GM21737 (cell line): ENCODE measurements at regions not wholly inside any gene's neighbourhood (a gene's known extent, or its start where the extent isn't known, plus 50 kb on each side); places are given as distances from the start of the nearest gene placed in this dataset.

Source experiments
- ATAC-seq: cut with Tn5 transposase; IDR thresholded peaks from one replicate; pipeline ENCODE4 v1.9.1; 2021; ENCODE audit warnings: mild to moderate bottlenecking, moderate library complexity; ENCODE audit not compliant: unreplicated experiment

- no peak for ATAC-seq
Measured at GRCh38 chr14:101025131-101025530, 121.6 kb upstream of the RTL1 start.

GRCh38 chr14:101025696-101026095, 122.2 kb upstream of the RTL1 start:
- ATAC-seq, result no peak

GRCh38 chr14:101026341-101026740, 122.8 kb upstream of the RTL1 start:
- no peak for ATAC-seq

- no peak for ATAC-seq
Measured at GRCh38 chr14:101027291-101027690, 123.8 kb upstream of the RTL1 start.

- ATAC-seq, result no peak
Measured at GRCh38 chr14:101027966-101028365, 124.4 kb upstream of the RTL1 start.

GRCh38 chr14:101028971-101029667, 125.6 kb upstream of the RTL1 start:
- no peak for ATAC-seq

- ATAC-seq, result no peak
Measured at GRCh38 chr14:101029668-101030290, 126.3 kb upstream of the RTL1 start.

GRCh38 chr14:101030586-101030985, 127.1 kb upstream of the RTL1 start:
- no peak for ATAC-seq

- ATAC-seq, result no peak
Measured at GRCh38 chr14:101031186-101031585, 127.7 kb upstream of the RTL1 start.

GRCh38 chr14:101031721-101032120, 128.2 kb upstream of the RTL1 start:
- ATAC-seq, result no peak

GRCh38 chr14:101032433-101032832, 128.9 kb upstream of the RTL1 start:
- ATAC-seq, result no peak

GRCh38 chr14:101033006-101033405, 129.5 kb upstream of the RTL1 start:
- ATAC-seq, result no peak

GRCh38 chr14:101033446-101034165, 130.1 kb upstream of the RTL1 start:
- ATAC-seq, result no peak

GRCh38 chr14:101034986-101035385, 131.5 kb upstream of the RTL1 start:
- no peak for ATAC-seq

- no peak for ATAC-seq
Measured at GRCh38 chr14:101035466-101036225, 132.1 kb upstream of the RTL1 start.

- ATAC-seq, result no peak
Measured at GRCh38 chr14:101037021-101037817, 133.7 kb upstream of the RTL1 start.

GRCh38 chr14:101039031-101039754, 135.7 kb upstream of the RTL1 start:
- ATAC-seq, result no peak

GRCh38 chr14:101039755-101040138, 136.2 kb upstream of the RTL1 start:
- no peak for ATAC-seq

GRCh38 chr14:101040538-101041442, 137.3 kb upstream of the RTL1 start:
- no peak for ATAC-seq
